Renal cortical epithelial cell (primary cell): ENCODE measurements at regions not wholly inside any gene's neighbourhood (a gene's known extent, or its start where the extent isn't known, plus 50 kb on each side); places are given as distances from the start of the nearest gene placed in this dataset.
"Not testable (repeated sequence)": the region's sequence is repeated elsewhere in the genome, so short reads cannot be mapped to it uniquely, and the experiment has no call there.

Source experiments
- DNase-seq: peaks from one replicate; pipeline ENCODE4 v3.0.0-alpha.2; 2011; ENCODE audit warnings: low read depth

DNA sequence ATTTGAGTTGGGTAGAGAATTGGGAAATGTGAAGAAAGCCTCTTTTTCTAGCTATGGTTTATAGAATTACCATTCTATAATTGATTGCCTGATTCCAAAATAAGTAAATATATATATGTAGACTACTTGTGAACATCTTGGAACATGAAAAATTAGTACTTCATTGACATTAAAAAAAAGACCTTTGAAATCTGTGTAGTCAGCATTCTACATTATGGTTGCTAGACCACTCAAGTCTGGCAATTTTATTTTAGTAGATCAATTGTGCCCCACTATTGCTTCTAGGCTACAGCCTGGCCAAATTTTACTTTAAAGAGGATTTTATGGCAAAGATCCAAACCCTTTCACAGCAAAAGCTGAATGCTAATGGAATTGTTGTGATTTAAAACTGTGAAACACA, 279.8 kb downstream of the IKZF2 start:
- no peak for DNase-seq

DNA sequence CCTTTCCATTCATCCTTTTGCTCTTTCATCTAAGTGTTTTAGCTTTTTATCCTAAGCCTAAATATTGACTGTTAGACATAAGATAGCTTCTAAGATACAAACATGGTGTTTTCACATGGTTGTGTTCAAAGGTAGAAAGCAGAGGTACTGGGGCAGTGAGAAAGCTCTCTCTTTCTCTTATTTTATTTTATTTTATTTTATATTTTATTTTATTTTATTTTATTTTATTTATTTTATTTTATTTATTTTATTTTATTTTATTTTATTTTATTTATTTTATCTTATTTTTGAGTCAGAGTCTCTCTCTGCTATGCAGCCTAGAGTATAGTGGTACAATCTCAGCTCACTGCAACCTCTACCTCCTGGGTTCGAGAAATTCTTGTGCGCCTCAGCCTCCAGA, 287.2 kb downstream of the IKZF2 start:
- DNase-seq, result no peak

DNA sequence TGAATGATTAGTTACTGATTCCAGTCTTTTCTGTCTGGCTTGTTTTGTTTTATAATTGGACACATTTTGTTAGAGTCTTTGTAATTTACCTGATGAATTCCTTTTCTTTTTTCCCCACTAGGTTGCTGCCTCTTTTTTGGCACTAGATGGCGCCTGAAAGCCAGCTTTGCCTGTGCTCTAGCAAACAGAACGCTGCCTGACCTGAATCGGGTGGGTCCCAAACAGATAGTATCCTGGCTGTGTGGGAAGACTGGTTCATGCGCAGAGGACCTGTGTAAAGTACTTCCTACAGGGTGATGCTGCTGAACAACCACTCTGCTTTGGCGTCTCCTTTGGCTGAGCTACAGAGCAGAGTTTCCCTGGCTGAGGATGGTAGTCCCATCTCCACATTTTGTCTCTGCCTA, 288.2 kb downstream of the IKZF2 start:
- DNase-seq, result peak; percentile 16

DNA sequence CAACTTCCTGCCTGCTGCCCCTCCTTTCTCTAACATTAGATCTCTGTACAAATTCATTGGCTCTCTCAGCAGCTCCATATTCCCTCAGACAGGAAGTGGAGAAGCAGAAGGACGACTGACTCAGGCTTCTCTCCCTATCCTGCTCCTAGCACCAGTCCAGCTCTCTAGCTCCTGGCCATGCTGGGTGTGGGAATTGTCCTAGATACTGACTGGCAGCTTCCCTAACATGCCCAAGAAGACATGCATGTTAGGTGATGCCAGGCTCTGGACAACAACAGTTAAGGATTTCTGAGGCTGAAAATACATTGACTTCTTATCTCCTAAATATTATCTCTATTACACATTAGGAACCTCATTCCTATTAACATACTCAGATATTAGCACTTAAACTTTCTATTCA, 292.9 kb downstream of the IKZF2 start:
- no peak for DNase-seq

- DNase-seq, result no peak
Observed at GRCh38 chr2:212854771-212855170, 296.6 kb downstream of the IKZF2 start.

GRCh38 chr2:212854116-212854515, 297.3 kb downstream of the IKZF2 start:
- DNase-seq, result no peak

DNA sequence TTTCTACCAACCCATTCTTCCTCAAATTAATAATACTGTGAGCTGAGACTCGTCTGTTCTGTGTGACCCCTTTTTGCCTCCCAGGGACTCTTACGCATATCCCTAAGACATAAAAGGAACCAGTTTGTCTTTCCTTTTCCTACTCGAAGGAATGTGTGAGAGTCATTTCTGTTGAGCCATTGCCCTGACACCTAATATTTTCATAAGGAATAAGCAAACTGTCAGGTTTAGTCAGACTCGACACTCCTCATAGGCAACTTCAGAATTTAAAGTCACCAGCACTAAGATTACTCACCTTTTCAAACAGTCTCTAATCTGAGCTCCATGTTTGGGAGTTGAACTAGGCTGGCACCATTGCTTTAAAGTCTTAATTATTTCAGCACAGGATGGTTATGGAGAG, 305.5 kb downstream of the IKZF2 start:
- peak; percentile 2 for DNase-seq

GRCh38 chr2:212843409-212844199, 305.0 kb upstream of the ERBB4 start:
- DNase-seq, result peak; percentile 40

- DNase-seq, result peak; percentile 21
Observed at GRCh38 chr2:212842544-212843185, 304.1 kb upstream of the ERBB4 start.

DNA sequence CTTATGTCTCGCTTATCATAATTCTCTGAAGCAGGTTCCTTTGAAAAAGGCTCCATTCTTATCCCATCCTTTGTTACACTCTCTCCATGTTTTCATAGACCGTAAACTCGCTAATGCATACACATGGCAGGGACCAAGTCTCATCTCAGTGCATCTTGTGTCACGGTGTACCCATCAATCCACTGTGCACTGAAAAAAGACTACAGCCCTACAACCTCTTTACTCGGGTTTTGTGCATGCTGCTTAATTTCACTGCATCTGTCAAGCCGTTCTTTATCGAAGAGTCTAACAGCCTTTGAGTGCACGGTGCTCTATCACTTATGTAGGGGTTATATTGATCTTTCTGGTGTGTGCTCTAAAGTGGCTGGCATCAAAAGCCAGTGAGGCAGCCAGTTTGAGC, 302.9 kb upstream of the ERBB4 start:
- DNase-seq, result no peak

- DNase-seq, result no peak
Observed at GRCh38 chr2:212832211-212833195, 293.9 kb upstream of the ERBB4 start.

DNA sequence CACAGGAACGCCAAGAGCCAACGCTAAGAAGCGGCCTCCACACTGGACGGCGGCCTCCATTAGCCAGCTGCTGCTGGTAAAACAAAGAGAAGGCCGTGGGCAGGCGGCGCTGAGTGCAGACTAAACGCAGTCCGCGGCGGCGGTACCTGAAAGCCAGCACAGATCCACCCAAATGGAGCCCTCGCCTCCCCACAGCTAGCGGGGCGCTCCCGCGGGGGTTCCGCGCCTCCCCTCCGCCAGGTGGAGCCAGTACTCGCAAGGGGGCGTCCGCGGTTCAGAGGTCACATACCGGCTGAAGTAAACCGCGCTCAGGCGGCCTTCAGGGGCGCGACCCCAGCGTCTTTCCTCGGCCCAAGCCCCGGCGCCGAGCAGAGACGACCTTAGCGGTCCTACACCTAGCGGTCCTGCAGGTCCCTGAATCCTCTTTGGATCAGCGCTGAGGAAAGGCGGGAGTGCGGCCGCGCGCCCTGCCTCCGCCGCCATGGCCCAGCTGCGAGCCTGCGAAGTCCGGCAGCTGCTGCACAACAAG, 293.1 kb upstream of the ERBB4 start:
- DNase-seq, result no peak

DNA sequence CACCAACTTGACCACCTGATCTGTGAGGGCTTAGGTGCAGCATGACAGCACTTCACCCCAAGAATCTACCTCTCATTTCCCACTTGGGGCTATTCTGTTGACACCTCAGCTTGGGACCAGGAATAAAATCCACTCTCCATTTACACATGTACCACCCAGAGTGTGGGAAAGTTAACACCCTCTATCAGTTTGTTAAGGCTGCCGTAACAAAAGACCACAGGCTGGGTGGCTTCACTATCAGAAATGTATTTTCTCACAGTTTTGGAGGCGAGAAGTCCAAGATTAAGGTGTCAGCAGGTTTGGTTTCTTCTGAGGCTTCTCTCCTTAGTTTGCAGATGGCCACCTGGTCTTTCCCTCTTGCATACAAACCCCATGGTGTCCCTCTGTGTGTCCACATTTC, 277.7 kb upstream of the ERBB4 start:
- DNase-seq, result no peak

DNA sequence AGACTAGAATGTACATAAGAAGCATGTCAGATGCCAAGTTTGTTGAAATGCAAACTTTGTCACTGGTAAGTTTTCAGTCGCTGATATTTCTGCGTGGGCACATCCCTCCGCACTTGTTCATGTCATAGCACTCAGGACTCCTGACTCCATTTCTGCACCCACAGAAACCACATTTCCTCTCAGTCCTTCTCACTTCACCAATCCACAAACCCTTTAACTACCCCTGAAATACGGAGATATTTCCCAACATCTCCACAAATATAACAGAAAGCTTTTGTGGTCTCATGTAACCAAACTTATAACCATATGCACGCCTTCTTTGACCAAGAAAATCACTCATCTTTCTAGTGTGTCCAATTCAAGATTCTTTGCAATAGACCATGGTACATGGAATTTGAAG, 276.9 kb upstream of the ERBB4 start:
- no peak for DNase-seq

GRCh38 chr2:212814941-212815340, 276.3 kb upstream of the ERBB4 start:
- no peak for DNase-seq

DNA sequence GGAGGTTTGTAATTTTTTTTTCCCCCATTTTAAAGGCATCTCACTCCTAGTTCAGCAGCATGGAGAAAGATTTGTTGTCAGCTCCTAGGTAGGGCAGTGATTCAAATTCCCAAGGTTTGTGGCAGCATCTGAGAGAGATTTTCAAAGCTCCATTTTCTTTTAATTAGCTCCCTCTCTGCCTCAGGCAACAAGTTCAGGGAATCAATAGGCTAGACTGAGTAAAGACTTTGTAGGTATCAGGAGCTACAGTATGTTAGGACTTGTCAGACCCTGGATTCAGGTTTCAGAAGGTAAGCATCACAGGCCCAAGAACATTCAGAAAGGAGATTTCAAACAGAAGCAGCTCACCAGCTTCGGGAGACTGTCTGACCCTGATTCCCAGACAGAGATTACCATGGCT, 273.3 kb upstream of the ERBB4 start:
- DNase-seq, result no peak

- DNase-seq, result no peak
Observed at GRCh38 chr2:212811036-212811805, 272.6 kb upstream of the ERBB4 start.

DNA sequence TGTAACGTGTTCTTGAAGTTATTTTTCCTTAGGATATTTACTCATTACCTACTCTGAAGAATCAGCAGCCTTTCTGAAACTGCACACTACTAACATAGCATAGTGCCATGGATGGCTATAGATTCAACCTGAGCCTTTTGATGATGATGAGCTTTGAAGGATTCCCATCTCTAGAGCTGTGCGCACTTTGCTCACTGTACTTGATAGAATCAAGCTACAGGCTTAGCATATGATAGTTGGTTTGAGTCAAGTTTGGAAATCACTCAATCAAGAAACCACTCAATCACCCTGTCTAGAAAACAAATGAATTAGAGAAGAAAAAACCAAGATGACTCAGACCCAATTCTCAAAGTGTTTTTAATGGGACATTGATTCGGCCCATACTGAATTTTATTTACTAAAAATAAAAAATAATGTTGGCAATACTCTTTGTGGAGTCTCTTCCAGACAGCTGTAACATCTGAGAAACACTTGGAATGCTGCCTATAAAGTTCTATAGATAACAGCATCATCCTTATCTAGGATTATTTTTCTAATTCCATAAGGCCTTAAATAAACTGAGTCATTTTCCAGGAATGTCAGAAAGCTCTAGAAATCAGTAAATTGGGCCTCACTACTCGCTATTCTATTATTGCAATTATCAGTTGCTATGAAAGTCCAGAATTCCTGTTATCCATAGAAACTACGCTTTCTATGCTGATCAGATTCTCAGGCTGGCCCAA, 259.0 kb upstream of the ERBB4 start:
- DNase-seq, result no peak

GRCh38 chr2:212794471-212794870, 255.9 kb upstream of the ERBB4 start:
- DNase-seq, result no peak

DNA sequence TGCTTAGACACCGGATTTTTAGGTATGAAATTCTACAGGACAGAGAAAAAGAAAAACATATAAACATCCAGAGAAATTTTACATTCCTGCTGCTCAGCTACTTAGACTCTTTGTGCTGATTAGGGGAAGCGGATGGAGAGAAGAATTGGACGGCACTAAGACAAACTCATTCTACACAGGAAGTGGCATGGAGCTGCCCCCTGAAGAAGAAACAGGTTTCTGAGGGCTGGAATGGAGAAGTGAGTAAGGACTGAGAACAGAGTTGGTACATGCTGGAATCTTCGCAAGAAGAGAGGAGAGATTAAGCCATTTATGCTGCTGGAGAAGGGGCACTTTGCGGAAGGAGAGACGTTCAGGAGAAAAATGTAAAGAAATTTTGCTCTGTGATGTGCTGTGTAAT, 253.0 kb upstream of the ERBB4 start:
- no peak for DNase-seq

DNA sequence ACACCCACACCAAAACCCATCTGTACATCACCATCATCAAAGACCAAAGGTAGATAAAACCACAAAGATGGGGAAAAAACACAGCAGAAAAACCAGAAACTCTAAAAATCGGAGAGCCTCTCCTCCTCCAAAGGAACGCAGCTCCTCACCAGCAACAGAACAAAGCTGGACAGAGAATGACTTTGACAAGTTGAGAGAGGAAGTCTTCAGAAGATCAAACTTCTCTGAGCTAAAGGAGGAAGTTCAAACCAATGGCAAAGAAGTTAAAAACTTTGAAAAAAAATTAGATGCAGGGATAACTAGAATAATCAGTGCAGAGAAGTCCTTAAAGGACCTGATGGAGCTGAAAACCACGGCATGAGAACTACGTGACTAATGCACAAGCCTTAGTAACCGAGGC, 247.5 kb upstream of the ERBB4 start:
- DNase-seq, result not testable (repeated sequence)
